ENCODE measurements at regions not wholly inside any gene's neighbourhood (a gene's known extent, or its start where the extent isn't known, plus 50 kb on each side); places are given as distances from the start of the nearest gene placed in this dataset.
"Not testable (repeated sequence)": the region's sequence is repeated elsewhere in the genome, so short reads cannot be mapped to it uniquely, and the experiment has no call there.

DNA sequence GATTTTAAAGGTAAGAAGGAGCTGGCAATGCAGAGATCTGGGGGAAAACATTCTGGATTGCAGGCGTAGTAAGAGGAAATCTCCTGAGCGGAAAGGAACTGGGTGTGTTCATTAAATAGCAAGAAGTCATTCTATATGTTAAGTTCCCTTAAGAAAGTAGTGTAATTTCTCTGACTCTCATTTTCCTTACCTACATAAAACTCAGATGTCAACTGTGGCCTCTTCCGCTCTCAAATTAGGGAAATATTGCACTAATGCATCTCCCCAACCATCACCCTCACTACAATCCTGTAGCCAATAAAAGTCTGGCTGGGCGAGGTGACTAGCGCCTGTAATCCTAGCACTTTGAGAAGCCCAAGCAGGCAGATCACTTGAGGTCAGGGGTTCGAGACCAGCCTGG, 89.0 kb upstream of the CDC42EP3 start:
- no peaks in the 10 kb centered on the region for H3F3A ChIP-seq (ENCODE audit: insufficient read depth, low read length, poor library complexity, severe bottlenecking)
- H2AFZ ChIP-seq (ENCODE audit: low read depth, low read length): no peak overlapping the region
- no peak overlapping the region for H3K4me2 ChIP-seq (ENCODE audit: low read length)
- H3K79me2 ChIP-seq (replicated peaks; ENCODE audit: insufficient read depth, low read length): no peaks in the 10 kb centered on the region
- H3K27me3 ChIP-seq (ENCODE audit: insufficient read depth, low read depth, low read length): no peaks in the 10 kb centered on the region
- TF ChIP-seq TAF1 (IDR thresholded peaks at IDR 0.05; ENCODE audit: low read depth): no peak
- TF ChIP-seq RAD21 (conservative IDR thresholded peaks at IDR 0.05): no peak
- TF ChIP-seq SMC3 (conservative IDR thresholded peaks at IDR 0.05; ENCODE audit: poor library complexity): no peak
- TF ChIP-seq MXI1 (conservative IDR thresholded peaks at IDR 0.05; ENCODE audit: poor library complexity, severe bottlenecking): no peak
- TF ChIP-seq EZH2 (IDR thresholded peaks at IDR 0.05; ENCODE audit: borderline replicate concordance, insufficient read depth, low read length, poor library complexity, severe bottlenecking): no peak
- TF ChIP-seq, protein P1, sequence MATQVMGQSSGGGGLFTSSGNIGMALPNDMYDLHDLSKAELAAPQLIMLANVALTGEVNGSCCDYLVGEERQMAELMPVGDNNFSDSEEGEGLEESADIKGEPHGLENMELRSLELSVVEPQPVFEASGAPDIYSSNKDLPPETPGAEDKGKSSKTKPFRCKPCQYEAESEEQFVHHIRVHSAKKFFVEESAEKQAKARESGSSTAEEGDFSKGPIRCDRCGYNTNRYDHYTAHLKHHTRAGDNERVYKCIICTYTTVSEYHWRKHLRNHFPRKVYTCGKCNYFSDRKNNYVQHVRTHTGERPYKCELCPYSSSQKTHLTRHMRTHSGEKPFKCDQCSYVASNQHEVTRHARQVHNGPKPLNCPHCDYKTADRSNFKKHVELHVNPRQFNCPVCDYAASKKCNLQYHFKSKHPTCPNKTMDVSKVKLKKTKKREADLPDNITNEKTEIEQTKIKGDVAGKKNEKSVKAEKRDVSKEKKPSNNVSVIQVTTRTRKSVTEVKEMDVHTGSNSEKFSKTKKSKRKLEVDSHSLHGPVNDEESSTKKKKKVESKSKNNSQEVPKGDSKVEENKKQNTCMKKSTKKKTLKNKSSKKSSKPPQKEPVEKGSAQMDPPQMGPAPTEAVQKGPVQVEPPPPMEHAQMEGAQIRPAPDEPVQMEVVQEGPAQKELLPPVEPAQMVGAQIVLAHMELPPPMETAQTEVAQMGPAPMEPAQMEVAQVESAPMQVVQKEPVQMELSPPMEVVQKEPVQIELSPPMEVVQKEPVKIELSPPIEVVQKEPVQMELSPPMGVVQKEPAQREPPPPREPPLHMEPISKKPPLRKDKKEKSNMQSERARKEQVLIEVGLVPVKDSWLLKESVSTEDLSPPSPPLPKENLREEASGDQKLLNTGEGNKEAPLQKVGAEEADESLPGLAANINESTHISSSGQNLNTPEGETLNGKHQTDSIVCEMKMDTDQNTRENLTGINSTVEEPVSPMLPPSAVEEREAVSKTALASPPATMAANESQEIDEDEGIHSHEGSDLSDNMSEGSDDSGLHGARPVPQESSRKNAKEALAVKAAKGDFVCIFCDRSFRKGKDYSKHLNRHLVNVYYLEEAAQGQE (IDR thresholded peaks at IDR 0.05; ENCODE audit: borderline replicate concordance): no peak
- no peak for TF ChIP-seq POLR2AphosphoS5 (IDR thresholded peaks at IDR 0.05)
- TF ChIP-seq, protein P2, sequence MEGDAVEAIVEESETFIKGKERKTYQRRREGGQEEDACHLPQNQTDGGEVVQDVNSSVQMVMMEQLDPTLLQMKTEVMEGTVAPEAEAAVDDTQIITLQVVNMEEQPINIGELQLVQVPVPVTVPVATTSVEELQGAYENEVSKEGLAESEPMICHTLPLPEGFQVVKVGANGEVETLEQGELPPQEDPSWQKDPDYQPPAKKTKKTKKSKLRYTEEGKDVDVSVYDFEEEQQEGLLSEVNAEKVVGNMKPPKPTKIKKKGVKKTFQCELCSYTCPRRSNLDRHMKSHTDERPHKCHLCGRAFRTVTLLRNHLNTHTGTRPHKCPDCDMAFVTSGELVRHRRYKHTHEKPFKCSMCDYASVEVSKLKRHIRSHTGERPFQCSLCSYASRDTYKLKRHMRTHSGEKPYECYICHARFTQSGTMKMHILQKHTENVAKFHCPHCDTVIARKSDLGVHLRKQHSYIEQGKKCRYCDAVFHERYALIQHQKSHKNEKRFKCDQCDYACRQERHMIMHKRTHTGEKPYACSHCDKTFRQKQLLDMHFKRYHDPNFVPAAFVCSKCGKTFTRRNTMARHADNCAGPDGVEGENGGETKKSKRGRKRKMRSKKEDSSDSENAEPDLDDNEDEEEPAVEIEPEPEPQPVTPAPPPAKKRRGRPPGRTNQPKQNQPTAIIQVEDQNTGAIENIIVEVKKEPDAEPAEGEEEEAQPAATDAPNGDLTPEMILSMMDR (IDR thresholded peaks at IDR 0.05; ENCODE audit: poor library complexity, severe bottlenecking): no peak
- TF ChIP-seq EP300 (conservative IDR thresholded peaks at IDR 0.05; ENCODE audit: poor library complexity, severe bottlenecking): no peak
- H3K4me3 ChIP-seq (ENCODE audit: low read length): no peak overlapping the region
- no peaks in the 10 kb centered on the region for H3K9me3 ChIP-seq (ENCODE audit: low read length)
- H4K20me1 ChIP-seq (ENCODE audit: insufficient read depth): no peaks in the 10 kb centered on the region
- H3K36me3 ChIP-seq (ENCODE audit: insufficient read depth, low read length): no peaks in the 10 kb centered on the region
- H3K9ac ChIP-seq (ENCODE audit: low read length): no peak overlapping the region
- H3K27ac ChIP-seq (ENCODE audit: low read length): no peak overlapping the region
- no peaks in the 10 kb centered on the region for H3K9me2 ChIP-seq (ENCODE audit: insufficient read depth, low read length)

DNA sequence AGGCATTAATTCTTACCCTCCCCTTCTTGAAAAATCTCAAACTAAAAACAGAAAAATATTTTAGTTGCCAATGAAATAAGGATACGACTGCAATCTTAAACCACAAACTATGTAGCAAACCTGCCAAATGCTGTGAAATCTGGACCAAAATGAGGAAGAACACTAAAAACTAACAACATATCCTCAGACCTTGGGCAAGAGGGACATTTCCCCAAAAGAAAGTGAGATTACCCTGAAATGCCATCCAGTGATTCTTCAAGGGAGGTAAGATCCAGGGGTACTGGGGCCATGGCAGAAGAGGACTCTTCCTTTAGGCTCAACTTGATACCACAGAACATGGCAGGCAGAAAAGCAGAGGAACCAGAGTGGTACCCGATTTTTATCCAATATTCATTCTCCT, 90.8 kb upstream of the CDC42EP3 start:
- H3K27me3 ChIP-seq (ENCODE audit: insufficient read depth, low read depth, low read length); H3K79me2 ChIP-seq (replicated peaks; ENCODE audit: insufficient read depth, low read length); H3K4me2 ChIP-seq (ENCODE audit: low read length); H3K27ac ChIP-seq (ENCODE audit: low read length); H4K20me1 ChIP-seq (ENCODE audit: insufficient read depth); H3K4me3 ChIP-seq (ENCODE audit: low read length); H3K9me2 ChIP-seq (ENCODE audit: insufficient read depth, low read length); H3K9me3 ChIP-seq (ENCODE audit: low read length); H3K9ac ChIP-seq (ENCODE audit: low read length); H2AFZ ChIP-seq (ENCODE audit: low read depth, low read length); H3F3A ChIP-seq (ENCODE audit: insufficient read depth, low read length, poor library complexity, severe bottlenecking); H3K36me3 ChIP-seq (ENCODE audit: insufficient read depth, low read length): not testable (repeated sequence)

DNA sequence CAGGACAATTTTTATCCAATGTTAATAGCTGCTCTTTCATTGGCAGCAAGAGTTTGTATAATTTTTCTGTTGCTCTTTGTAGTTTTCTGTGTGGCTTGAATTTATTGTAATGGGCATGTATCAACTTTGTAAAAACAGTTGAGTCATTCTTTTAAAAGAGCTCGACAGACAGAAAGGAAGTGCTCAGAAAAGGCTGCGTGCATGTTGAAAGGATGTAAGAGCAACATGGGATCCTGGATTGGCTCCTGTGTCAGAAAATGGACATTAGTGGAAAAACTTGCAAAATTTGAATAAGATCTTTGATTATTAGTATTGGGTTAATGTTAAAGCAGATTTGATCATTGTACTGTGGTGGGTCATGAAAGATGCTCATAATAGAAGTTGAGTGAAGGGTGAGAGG, 93.3 kb upstream of the CDC42EP3 start:
- H3K27ac ChIP-seq (ENCODE audit: low read length): no peak overlapping the region
- H3K79me2 ChIP-seq (replicated peaks; ENCODE audit: insufficient read depth, low read length): no peaks in the 10 kb centered on the region
- no peak overlapping the region for H3K9ac ChIP-seq (ENCODE audit: low read length)
- H3K9me2 ChIP-seq (ENCODE audit: insufficient read depth, low read length): no peaks in the 10 kb centered on the region
- no peaks in the 10 kb centered on the region for H3K27me3 ChIP-seq (ENCODE audit: insufficient read depth, low read depth, low read length)
- H3K4me3 ChIP-seq (ENCODE audit: low read length): no peak overlapping the region
- no peaks in the 10 kb centered on the region for H3F3A ChIP-seq (ENCODE audit: insufficient read depth, low read length, poor library complexity, severe bottlenecking)
- H4K20me1 ChIP-seq (ENCODE audit: insufficient read depth): no peaks in the 10 kb centered on the region
- no peak overlapping the region for H3K4me2 ChIP-seq (ENCODE audit: low read length)
- H3K36me3 ChIP-seq (ENCODE audit: insufficient read depth, low read length): no peaks in the 10 kb centered on the region
- TF ChIP-seq POLR2AphosphoS5 (IDR thresholded peaks at IDR 0.05) (no peak), EP300 (conservative IDR thresholded peaks at IDR 0.05; ENCODE audit: poor library complexity, severe bottlenecking) (no peak), MXI1 (conservative IDR thresholded peaks at IDR 0.05; ENCODE audit: poor library complexity, severe bottlenecking) (no peak), EZH2 (IDR thresholded peaks at IDR 0.05; ENCODE audit: borderline replicate concordance, insufficient read depth, low read length, poor library complexity, severe bottlenecking) (no peak), SMC3 (conservative IDR thresholded peaks at IDR 0.05; ENCODE audit: poor library complexity) (no peak)
- TF ChIP-seq, protein P1 (IDR thresholded peaks at IDR 0.05; ENCODE audit: borderline replicate concordance): no peak
- TF ChIP-seq, protein P2 (IDR thresholded peaks at IDR 0.05; ENCODE audit: poor library complexity, severe bottlenecking): no peak
- no peaks in the 10 kb centered on the region for H3K9me3 ChIP-seq (ENCODE audit: low read length)
- no peak overlapping the region for H2AFZ ChIP-seq (ENCODE audit: low read depth, low read length)

All from neural cell (in vitro differentiated cells).